SJSA1 (cell line): ENCODE measurements at regions not wholly inside any gene's neighbourhood (a gene's known extent, or its start where the extent isn't known, plus 50 kb on each side); places are given as distances from the start of the nearest gene placed in this dataset.

Experiments used
- DNase-seq, 2 experiments: peaks; one replicate each; pipeline ENCODE4 v3.0.0-alpha.2; 2015 to 2020; ENCODE audit warnings: low spot score in 2 of 2, low read depth in 1 of 2
- H3K27ac ChIP-seq: fragments of 250-450 bp; sonication (Bioruptor Pico); 2 replicates; pipeline ENCODE4 v1.5.1; 2020; ENCODE audit warnings: mild to moderate bottlenecking, moderate library complexity
- H3K27me3 ChIP-seq: fragments of 250-450 bp; sonication (Bioruptor Pico); replicated peaks from 2 replicates; pipeline ENCODE4 v1.5.1; 2020; ENCODE audit warnings: mild to moderate bottlenecking, moderate library complexity
- H3K36me3 ChIP-seq: fragments of 250-450 bp; sonication (Bioruptor Pico); 2 replicates; pipeline ENCODE4 v1.5.1; 2020; ENCODE audit warnings: mild to moderate bottlenecking
- H3K4me1 ChIP-seq: fragments of 250-450 bp; sonication (Bioruptor Pico); replicated peaks from 2 replicates; pipeline ENCODE4 v1.6.1; 2021; ENCODE audit warnings: mild to moderate bottlenecking
- H3K4me3 ChIP-seq: fragments of 250-450 bp; sonication (Bioruptor Pico); 2 replicates; pipeline ENCODE4 v1.5.1; 2020; ENCODE audit warnings: mild to moderate bottlenecking
- H3K9me3 ChIP-seq: fragments of 250-450 bp; sonication (Bioruptor Pico); replicated peaks from 2 replicates; pipeline ENCODE4 v1.5.1; 2020; ENCODE audit warnings: mild to moderate bottlenecking

- Histone ChIP-seq H3K4me3 (no peak overlapping the region), H3K27me3 (no peaks in the 10 kb centered on the region), H3K9me3 (no peaks in the 10 kb centered on the region), H3K36me3 (no peaks in the 10 kb centered on the region), H3K27ac (no peak overlapping the region), H3K4me1 (no peaks in the 10 kb centered on the region)
- no peak for DNase-seq
Observed at GRCh38 chr10:57955076-57955475, 312.6 kb downstream of the IPMK start.

- no peaks in the 10 kb centered on the region for H3K4me1 ChIP-seq
- no peaks in the 10 kb centered on the region for H3K36me3 ChIP-seq
- no peaks in the 10 kb centered on the region for H3K9me3 ChIP-seq
- H3K27ac ChIP-seq, result no peak overlapping the region
- DNase-seq, result no peak
- no peak overlapping the region for H3K4me3 ChIP-seq
- no peaks in the 10 kb centered on the region for H3K27me3 ChIP-seq
Observed at GRCh38 chr10:57952741-57953140, 315.0 kb downstream of the IPMK start.

- Histone ChIP-seq H3K27me3 (no peaks in the 10 kb centered on the region), H3K27ac (no peak overlapping the region), H3K4me1 (no peaks in the 10 kb centered on the region), H3K36me3 (no peaks in the 10 kb centered on the region), H3K9me3 (no peaks in the 10 kb centered on the region), H3K4me3 (no peak overlapping the region)
- DNase-seq, result no peak
Observed at GRCh38 chr10:57950442-57950974, 317.2 kb downstream of the IPMK start.

GRCh38 chr10:57948796-57949195, 318.9 kb downstream of the IPMK start:
- Histone ChIP-seq H3K9me3 (no peaks in the 10 kb centered on the region), H3K27ac (no peak overlapping the region), H3K27me3 (no peaks in the 10 kb centered on the region), H3K36me3 (no peaks in the 10 kb centered on the region), H3K4me3 (no peak overlapping the region), H3K4me1 (no peaks in the 10 kb centered on the region)
- DNase-seq, result no peak

- H3K27ac ChIP-seq, result no peak overlapping the region
Observed at GRCh38 chr10:57946833-57947232, 320.9 kb downstream of the IPMK start.

GRCh38 chr10:57943701-57944100, 324.0 kb downstream of the IPMK start:
- no peak overlapping the region for H3K27ac ChIP-seq
- no peaks in the 10 kb centered on the region for H3K36me3 ChIP-seq
- DNase-seq, result no peak

More at GRCh38 chr10:57946833-57947232, 320.9 kb downstream of the IPMK start:
- H3K36me3 ChIP-seq, result no peaks in the 10 kb centered on the region
- H3K4me3 ChIP-seq, result no peak overlapping the region
- H3K9me3 ChIP-seq, result no peaks in the 10 kb centered on the region
- DNase-seq, result no peak
- H3K27me3 ChIP-seq, result no peaks in the 10 kb centered on the region
- no peaks in the 10 kb centered on the region for H3K4me1 ChIP-seq

GRCh38 chr10:57925045-57925444, 342.6 kb downstream of the IPMK start:
- no peaks in the 10 kb centered on the region for H3K36me3 ChIP-seq
- H3K9me3 ChIP-seq, result no peaks in the 10 kb centered on the region
- H3K27ac ChIP-seq, result no peak overlapping the region
- DNase-seq, result no peak
- H3K4me1 ChIP-seq, result no peaks in the 10 kb centered on the region
- no peaks in the 10 kb centered on the region for H3K27me3 ChIP-seq
- H3K4me3 ChIP-seq, result no peak overlapping the region

More at GRCh38 chr10:57943701-57944100, 324.0 kb downstream of the IPMK start:
- Histone ChIP-seq H3K4me1 (no peaks in the 10 kb centered on the region), H3K4me3 (no peak overlapping the region), H3K9me3 (no peaks in the 10 kb centered on the region), H3K27me3 (peaks cover 3% of the 10 kb centered on the region; the same call in 1 of the 2 replicates)

- Histone ChIP-seq H3K4me1 (no peaks in the 10 kb centered on the region), H3K9me3 (no peaks in the 10 kb centered on the region), H3K4me3 (no peak overlapping the region), H3K36me3 (no peaks in the 10 kb centered on the region), H3K27me3 (no peaks in the 10 kb centered on the region), H3K27ac (no peak overlapping the region)
- DNase-seq, result no peak
Observed at GRCh38 chr10:57921140-57921539, 346.6 kb downstream of the IPMK start.

- Histone ChIP-seq H3K27ac (no peak overlapping the region), H3K9me3 (no peaks in the 10 kb centered on the region), H3K4me1 (no peaks in the 10 kb centered on the region), H3K4me3 (no peak overlapping the region), H3K27me3 (no peaks in the 10 kb centered on the region), H3K36me3 (no peaks in the 10 kb centered on the region)
- no peak for DNase-seq
Observed at GRCh38 chr10:57919864-57920263, 347.8 kb downstream of the IPMK start.

- no peak overlapping the region for H3K27ac ChIP-seq
- H3K9me3 ChIP-seq, result no peaks in the 10 kb centered on the region
- H3K27me3 ChIP-seq, result no peaks in the 10 kb centered on the region
- no peak overlapping the region for H3K4me3 ChIP-seq
- no peak for DNase-seq
- no peaks in the 10 kb centered on the region for H3K4me1 ChIP-seq
- no peaks in the 10 kb centered on the region for H3K36me3 ChIP-seq
Observed at GRCh38 chr10:57917019-57917418, 350.7 kb downstream of the IPMK start.

- Histone ChIP-seq H3K4me3 (no peak overlapping the region), H3K36me3 (no peaks in the 10 kb centered on the region), H3K27ac (no peak overlapping the region), H3K27me3 (no peaks in the 10 kb centered on the region), H3K4me1 (no peaks in the 10 kb centered on the region), H3K9me3 (no peaks in the 10 kb centered on the region)
- DNase-seq, result no peak
Observed at GRCh38 chr10:57905861-57906260, 361.8 kb downstream of the IPMK start.

GRCh38 chr10:57905010-57905409, 362.7 kb downstream of the IPMK start:
- DNase-seq, result no peak
- H3K9me3 ChIP-seq, result no peaks in the 10 kb centered on the region
- no peak overlapping the region for H3K4me3 ChIP-seq
- no peaks in the 10 kb centered on the region for H3K4me1 ChIP-seq
- no peaks in the 10 kb centered on the region for H3K27me3 ChIP-seq
- H3K36me3 ChIP-seq, result no peaks in the 10 kb centered on the region
- H3K27ac ChIP-seq, result no peak overlapping the region

- Histone ChIP-seq H3K4me1 (no peaks in the 10 kb centered on the region), H3K4me3 (no peak overlapping the region), H3K36me3 (no peaks in the 10 kb centered on the region), H3K27ac (no peak overlapping the region), H3K9me3 (no peaks in the 10 kb centered on the region), H3K27me3 (no peaks in the 10 kb centered on the region)
- no peak for DNase-seq
Observed at GRCh38 chr10:57898231-57898630, 369.5 kb downstream of the IPMK start.

GRCh38 chr10:57897611-57898010, 370.1 kb downstream of the IPMK start:
- DNase-seq, result no peak
- Histone ChIP-seq H3K36me3 (no peaks in the 10 kb centered on the region), H3K9me3 (no peaks in the 10 kb centered on the region), H3K4me1 (no peaks in the 10 kb centered on the region), H3K4me3 (no peak overlapping the region), H3K27ac (no peak overlapping the region), H3K27me3 (no peaks in the 10 kb centered on the region)

- DNase-seq, result no peak
- Histone ChIP-seq H3K36me3 (no peaks in the 10 kb centered on the region), H3K27me3 (no peaks in the 10 kb centered on the region), H3K4me3 (no peak overlapping the region), H3K9me3 (no peaks in the 10 kb centered on the region), H3K4me1 (no peaks in the 10 kb centered on the region), H3K27ac (no peak overlapping the region)
Observed at GRCh38 chr10:57894361-57894760, 373.3 kb downstream of the IPMK start.
